Neural progenitor cell (in vitro differentiated cells): ENCODE measurements at regions not wholly inside any gene's neighbourhood (a gene's known extent, or its start where the extent isn't known, plus 50 kb on each side); places are given as distances from the start of the nearest gene placed in this dataset.
A peak's percentile ranks its signal among the peaks of the same experiment; 100 is the strongest.

Source experiments
- DNase-seq: peaks from one replicate; pipeline ENCODE4 v3.0.0-alpha.2; 2016; ENCODE audit warnings: low spot score
- H2AFZ ChIP-seq: fragments of 200-600 bp; sonication (generic); replicated peaks from 2 replicates; pipeline ENCODE4 v1.6.1; 2016; ENCODE audit warnings: antibody characterized with exemption
- H3F3A ChIP-seq: fragments of 200-600 bp; sonication (generic); 2 replicates; pipeline ENCODE4 v1.6.1; 2016; ENCODE audit warnings: antibody characterized with exemption, low read depth
- H3K27ac ChIP-seq: fragments of 200-600 bp; sonication (generic); 2 replicates; pipeline ENCODE4 v1.5.1; 2016; ENCODE audit warnings: mild to moderate bottlenecking
- H3K27me3 ChIP-seq: fragments of 200-600 bp; sonication (generic); 2 replicates; pipeline ENCODE4 v1.6.1; 2016; ENCODE audit warnings: mild to moderate bottlenecking, moderate library complexity
- H3K36me3 ChIP-seq: fragments of 200-600 bp; sonication (generic); 2 replicates; pipeline ENCODE4 v1.5.1; 2016
- H3K4me1 ChIP-seq: fragments of 200-600 bp; sonication (generic); 2 replicates; pipeline ENCODE4 v1.6.1; 2016; ENCODE audit warnings: mixed run types
- H3K4me2 ChIP-seq: fragments of 200-600 bp; sonication (generic); 2 replicates; pipeline ENCODE4 v1.6.1; 2016
- H3K4me3 ChIP-seq: fragments of 200-600 bp; sonication (generic); 2 replicates; pipeline ENCODE4 v1.5.1; 2016
- H3K79me2 ChIP-seq: fragments of 200-600 bp; sonication (generic); 2 replicates; pipeline ENCODE4 v1.6.1; 2016; ENCODE audit warnings: low read depth
- H3K9ac ChIP-seq: fragments of 200-600 bp; sonication (generic); 2 replicates; pipeline ENCODE4 v1.6.1; 2016
- H3K9me3 ChIP-seq: fragments of 200-600 bp; sonication (generic); 2 replicates; pipeline ENCODE4 v1.5.1; 2016; ENCODE audit warnings: low read depth
- H4K20me1 ChIP-seq: fragments of 200-600 bp; sonication (generic); 2 replicates; pipeline ENCODE4 v1.6.1; 2016; ENCODE audit warnings: low read depth
- H3K27ac Mint-ChIP-seq: 3 replicates; pipeline ENCODE4 v1.8.0; 2021; ENCODE audit warnings: mixed read lengths
- H3K27me3 Mint-ChIP-seq: 2 replicates; pipeline ENCODE4 v1.8.0; 2022; ENCODE audit warnings: low read depth, mild to moderate bottlenecking, inconsistent platforms, moderate library complexity, mixed read lengths; ENCODE audit not compliant: insufficient read depth
- H3K36me3 Mint-ChIP-seq: 3 replicates; pipeline ENCODE4 v1.8.0; 2021; ENCODE audit warnings: mixed read lengths
- H3K4me1 Mint-ChIP-seq: 3 replicates; pipeline ENCODE4 v1.8.0; 2021; ENCODE audit warnings: mixed read lengths
- H3K4me3 Mint-ChIP-seq: 3 replicates; pipeline ENCODE4 v1.8.0; 2021; ENCODE audit warnings: mild to moderate bottlenecking, moderate library complexity, mixed read lengths
- H3K9me3 Mint-ChIP-seq: 3 replicates; pipeline ENCODE4 v1.8.0; 2020; ENCODE audit warnings: mixed read lengths
- EZH2 ChIP-seq: fragments of 200-600 bp; sonication (generic); IDR thresholded peaks from 2 replicates; pipeline ENCODE4 v1.6.1; 2017; ENCODE audit warnings: antibody characterized with exemption, mild to moderate bottlenecking, moderate library complexity
- EZH2phosphoT487 ChIP-seq: fragments of 200-600 bp; sonication (generic); IDR thresholded peaks from 2 replicates; pipeline ENCODE4 v1.6.1; 2017; ENCODE audit warnings: antibody characterized with exemption
- TF ChIP-seq, protein P1 (sequence below): fragments of 200-600 bp; sonication (generic); IDR thresholded peaks from 2 replicates; pipeline ENCODE4 v1.5.1; 2017; ENCODE audit warnings: antibody characterized with exemption, mild to moderate bottlenecking

GRCh38 chr14:88078525-88078924 is 73.6 kb downstream of the GPR65 start:
- Histone ChIP-seq H4K20me1 (no peaks in the 10 kb centered on the region), H3F3A (no peaks in the 10 kb centered on the region), H3K4me1 (no peaks in the 10 kb centered on the region), H3K4me2 (no peak overlapping the region), H3K9ac (no peak overlapping the region), H3K9me3 (no peaks in the 10 kb centered on the region), H3K4me3 (no peak overlapping the region), H3K27ac (no peak overlapping the region), H3K79me2 (no peaks in the 10 kb centered on the region), H3K36me3 (no peaks in the 10 kb centered on the region), H2AFZ (no peak overlapping the region), H3K27me3 (no peaks in the 10 kb centered on the region)
- Mint-ChIP-seq H3K27me3 (peaks cover 3% of the 10 kb centered on the region), H3K36me3 (no peaks in the 10 kb centered on the region), H3K4me3 (no peak overlapping the region), H3K27ac (no peak overlapping the region), H3K9me3 (no peaks in the 10 kb centered on the region), H3K4me1 (no peaks in the 10 kb centered on the region)
- DNase-seq = peak; percentile 5
- TF ChIP-seq EZH2phosphoT487 = no peak
- no peak for TF ChIP-seq EZH2
- TF ChIP-seq, protein P1, sequence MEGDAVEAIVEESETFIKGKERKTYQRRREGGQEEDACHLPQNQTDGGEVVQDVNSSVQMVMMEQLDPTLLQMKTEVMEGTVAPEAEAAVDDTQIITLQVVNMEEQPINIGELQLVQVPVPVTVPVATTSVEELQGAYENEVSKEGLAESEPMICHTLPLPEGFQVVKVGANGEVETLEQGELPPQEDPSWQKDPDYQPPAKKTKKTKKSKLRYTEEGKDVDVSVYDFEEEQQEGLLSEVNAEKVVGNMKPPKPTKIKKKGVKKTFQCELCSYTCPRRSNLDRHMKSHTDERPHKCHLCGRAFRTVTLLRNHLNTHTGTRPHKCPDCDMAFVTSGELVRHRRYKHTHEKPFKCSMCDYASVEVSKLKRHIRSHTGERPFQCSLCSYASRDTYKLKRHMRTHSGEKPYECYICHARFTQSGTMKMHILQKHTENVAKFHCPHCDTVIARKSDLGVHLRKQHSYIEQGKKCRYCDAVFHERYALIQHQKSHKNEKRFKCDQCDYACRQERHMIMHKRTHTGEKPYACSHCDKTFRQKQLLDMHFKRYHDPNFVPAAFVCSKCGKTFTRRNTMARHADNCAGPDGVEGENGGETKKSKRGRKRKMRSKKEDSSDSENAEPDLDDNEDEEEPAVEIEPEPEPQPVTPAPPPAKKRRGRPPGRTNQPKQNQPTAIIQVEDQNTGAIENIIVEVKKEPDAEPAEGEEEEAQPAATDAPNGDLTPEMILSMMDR = peak; percentile 10

DNA sequence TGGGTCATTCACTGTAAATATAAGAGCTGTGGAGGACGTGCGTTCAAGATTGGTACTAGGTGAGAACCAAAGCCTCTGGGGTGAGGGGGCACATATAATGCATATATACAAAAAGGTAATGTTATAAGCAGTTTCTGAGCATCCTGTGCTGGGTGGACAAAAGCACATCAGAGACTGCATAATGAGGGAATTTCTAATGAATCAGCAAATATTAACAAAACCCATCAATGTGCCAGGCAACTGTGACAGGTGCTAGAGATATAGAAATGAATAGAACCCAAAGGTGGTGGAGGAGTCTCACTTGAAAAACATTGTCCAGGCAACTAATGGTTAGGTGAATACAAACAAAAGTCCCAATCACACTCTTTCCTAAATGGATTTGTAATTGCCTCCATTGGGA is 74.7 kb downstream of the GPR65 start:
- DNase-seq = no peak

GRCh38 chr14:88085736-88086135 is 80.8 kb downstream of the GPR65 start:
- no peaks in the 10 kb centered on the region for H3K36me3 ChIP-seq
- Mint-ChIP-seq H3K27ac (no peak overlapping the region), H3K4me1 (no peaks in the 10 kb centered on the region), H3K4me3 (no peak overlapping the region), H3K36me3 (no peaks in the 10 kb centered on the region), H3K27me3 (no peaks in the 10 kb centered on the region), H3K9me3 (no peaks in the 10 kb centered on the region)
- TF ChIP-seq EZH2phosphoT487 = no peak
- TF ChIP-seq, protein P1 = no peak
- no peak for TF ChIP-seq EZH2
- DNase-seq = no peak
- H2AFZ ChIP-seq = no peak overlapping the region
- no peaks in the 10 kb centered on the region for H3F3A ChIP-seq
- no peak overlapping the region for H3K4me3 ChIP-seq
- no peak overlapping the region for H3K27ac ChIP-seq
- H4K20me1 ChIP-seq = no peaks in the 10 kb centered on the region
- H3K9me3 ChIP-seq = no peaks in the 10 kb centered on the region
- H3K79me2 ChIP-seq = no peaks in the 10 kb centered on the region
- no peak overlapping the region for H3K9ac ChIP-seq
- no peaks in the 10 kb centered on the region for H3K27me3 ChIP-seq
- no peaks in the 10 kb centered on the region for H3K4me1 ChIP-seq
- H3K4me2 ChIP-seq = no peak overlapping the region

More for the DNA sequence above, 74.7 kb downstream of the GPR65 start:
- no peak overlapping the region for H3K27ac Mint-ChIP-seq
- H3K79me2 ChIP-seq = no peaks in the 10 kb centered on the region
- H3K4me1 Mint-ChIP-seq = no peaks in the 10 kb centered on the region
- no peak overlapping the region for H3K9ac ChIP-seq
- no peaks in the 10 kb centered on the region for H3K9me3 Mint-ChIP-seq
- H3K27me3 ChIP-seq = no peaks in the 10 kb centered on the region
- peaks cover 3% of the 10 kb centered on the region for H3K27me3 Mint-ChIP-seq
- TF ChIP-seq, protein P1 = no peak
- TF ChIP-seq EZH2 = no peak
- no peak for TF ChIP-seq EZH2phosphoT487
- no peak overlapping the region for H3K4me2 ChIP-seq
- no peaks in the 10 kb centered on the region for H3K9me3 ChIP-seq
- H3K4me1 ChIP-seq = no peaks in the 10 kb centered on the region
- H3K4me3 ChIP-seq = no peak overlapping the region
- H3K36me3 Mint-ChIP-seq = no peaks in the 10 kb centered on the region
- no peaks in the 10 kb centered on the region for H4K20me1 ChIP-seq
- no peak overlapping the region for H2AFZ ChIP-seq
- no peak overlapping the region for H3K27ac ChIP-seq
- H3K36me3 ChIP-seq = no peaks in the 10 kb centered on the region
- H3F3A ChIP-seq = no peaks in the 10 kb centered on the region
- H3K4me3 Mint-ChIP-seq = no peak overlapping the region
